Loucy (cell line): ENCODE measurements at regions not wholly inside any gene's neighbourhood (a gene's known extent, or its start where the extent isn't known, plus 50 kb on each side); places are given as distances from the start of the nearest gene placed in this dataset.

ENCODE experiments used
- H2AFZ ChIP-seq: fragments of 200-600 bp; sonication (generic); 2 replicates; pipeline ENCODE4 v1.6.0; 2016; ENCODE audit warnings: antibody characterized with exemption, mild to moderate bottlenecking, low read length, moderate library complexity
- H3F3A ChIP-seq: fragments of 200-600 bp; 2 replicates; pipeline ENCODE4 v1.6.0; 2016; ENCODE audit warnings: antibody characterized with exemption, low read depth, mild to moderate bottlenecking
- H3K27me3 ChIP-seq: fragments of 200-600 bp; sonication (generic); 2 replicates; pipeline ENCODE4 v1.6.1; 2014; ENCODE audit warnings: low read length, mild to moderate bottlenecking; ENCODE audit not compliant: insufficient read depth, poor library complexity, severe bottlenecking
- H3K36me3 ChIP-seq: fragments of 200-600 bp; sonication (generic); 2 replicates; pipeline ENCODE4 v1.6.1; 2016; ENCODE audit warnings: low read length; ENCODE audit not compliant: insufficient read depth
- H3K4me1 ChIP-seq: fragments of 200-600 bp; sonication (generic); 2 replicates; pipeline ENCODE4 v1.5.1; 2014; ENCODE audit warnings: low read length, mild to moderate bottlenecking; ENCODE audit not compliant: insufficient read depth, poor library complexity, severe bottlenecking
- H3K4me2 ChIP-seq: fragments of 200-600 bp; sonication (generic); 2 replicates; pipeline ENCODE4 v1.6.0; 2014; ENCODE audit warnings: antibody characterized with exemption, low read length, low read depth, mild to moderate bottlenecking; ENCODE audit not compliant: poor library complexity, severe bottlenecking
- H3K4me3 ChIP-seq: fragments of 200-600 bp; sonication (generic); 2 replicates; pipeline ENCODE4 v1.5.1; 2014; ENCODE audit warnings: low read length, mild to moderate bottlenecking, mixed read lengths; ENCODE audit not compliant: poor library complexity, severe bottlenecking
- H3K79me2 ChIP-seq: fragments of 200-600 bp; sonication (generic); 2 replicates; pipeline ENCODE4 v1.6.1; 2014; ENCODE audit warnings: low read length; ENCODE audit not compliant: insufficient read depth
- H3K9ac ChIP-seq: fragments of 200-600 bp; sonication (generic); 2 replicates; pipeline ENCODE4 v1.6.0; 2014; ENCODE audit warnings: mild to moderate bottlenecking, low read depth, low read length, moderate library complexity; ENCODE audit not compliant: poor library complexity, severe bottlenecking
- H3K9me2 ChIP-seq: fragments of 200-600 bp; sonication (generic); replicated peaks from 2 replicates; pipeline ENCODE4 v1.6.1; 2016; ENCODE audit warnings: low read depth, low read length, mixed read lengths
- H3K9me3 ChIP-seq: fragments of 200-600 bp; sonication (generic); 2 replicates; pipeline ENCODE4 v1.6.1; 2014; ENCODE audit warnings: mild to moderate bottlenecking, antibody characterized with exemption, low read length, low read depth; ENCODE audit not compliant: insufficient read depth
- H4K20me1 ChIP-seq: fragments of 200-600 bp; sonication (generic); 2 replicates; pipeline ENCODE4 v1.6.0; 2014; ENCODE audit warnings: antibody characterized with exemption, low read length, mild to moderate bottlenecking; ENCODE audit not compliant: insufficient read depth, poor library complexity, severe bottlenecking
- CTCF ChIP-seq: fragments of 200-600 bp; sonication (generic); conservative IDR thresholded peaks from 2 replicates; pipeline ENCODE4 v1.5.1; 2014; ENCODE audit warnings: mild to moderate bottlenecking, antibody characterized with exemption, low read length
- EZH2phosphoT487 ChIP-seq: fragments of 200-600 bp; IDR thresholded peaks from 2 replicates; pipeline ENCODE4 v1.6.1; 2018; ENCODE audit warnings: antibody characterized with exemption, mild to moderate bottlenecking, moderate library complexity, borderline replicate concordance

GRCh38 chr3:90062631-90063200, 955.3 kb downstream of the EPHA3 start:
- no peak for TF ChIP-seq EZH2phosphoT487
- no peak for TF ChIP-seq CTCF
- H3K9ac ChIP-seq, result no peak overlapping the region
- no peaks in the 10 kb centered on the region for H3K79me2 ChIP-seq
- no peaks in the 10 kb centered on the region for H3K36me3 ChIP-seq
- no peaks in the 10 kb centered on the region for H3K4me1 ChIP-seq
- no peaks in the 10 kb centered on the region for H4K20me1 ChIP-seq
- no peaks in the 10 kb centered on the region for H3K9me2 ChIP-seq
- no peak overlapping the region for H3K4me2 ChIP-seq
- no peaks in the 10 kb centered on the region for H3K27me3 ChIP-seq
- H3K9me3 ChIP-seq, result no peaks in the 10 kb centered on the region
- no peaks in the 10 kb centered on the region for H3F3A ChIP-seq
- H3K4me3 ChIP-seq, result no peak overlapping the region
- H2AFZ ChIP-seq, result no peak overlapping the region

DNA sequence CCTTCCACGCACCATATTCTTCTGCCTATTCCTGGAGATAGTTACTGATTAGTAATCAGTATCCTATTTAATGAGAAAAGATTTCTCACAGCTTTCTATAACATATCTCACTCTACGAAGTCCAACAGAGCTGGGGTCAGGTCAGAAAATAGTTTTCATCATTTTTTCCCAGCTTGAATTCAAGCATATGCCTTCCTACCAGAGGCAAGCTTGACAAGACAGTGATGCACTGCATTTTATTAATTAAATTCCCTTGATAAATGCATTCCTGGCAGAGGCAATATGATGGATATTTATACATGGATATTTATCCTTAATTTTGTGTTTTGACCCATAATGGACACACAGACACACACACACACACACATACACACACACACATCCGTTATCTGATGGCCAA, 961.4 kb downstream of the EPHA3 start:
- H3K27me3 ChIP-seq, result no peaks in the 10 kb centered on the region
- H4K20me1 ChIP-seq, result no peaks in the 10 kb centered on the region
- no peak overlapping the region for H3K9ac ChIP-seq
- no peak overlapping the region for H2AFZ ChIP-seq
- no peaks in the 10 kb centered on the region for H3K79me2 ChIP-seq
- H3K4me3 ChIP-seq, result no peak overlapping the region
- H3K9me3 ChIP-seq, result no peaks in the 10 kb centered on the region
- no peaks in the 10 kb centered on the region for H3K9me2 ChIP-seq
- H3F3A ChIP-seq, result no peaks in the 10 kb centered on the region
- no peaks in the 10 kb centered on the region for H3K36me3 ChIP-seq
- TF ChIP-seq EZH2phosphoT487, result no peak
- TF ChIP-seq CTCF, result no peak
- no peak overlapping the region for H3K4me2 ChIP-seq
- H3K4me1 ChIP-seq, result no peaks in the 10 kb centered on the region

GRCh38 chr3:90069748-90070147, 962.3 kb downstream of the EPHA3 start:
- no peaks in the 10 kb centered on the region for H3K36me3 ChIP-seq
- H3K9me3 ChIP-seq, result no peaks in the 10 kb centered on the region
- no peak overlapping the region for H3K4me2 ChIP-seq
- H4K20me1 ChIP-seq, result no peaks in the 10 kb centered on the region
- no peak overlapping the region for H3K4me3 ChIP-seq
- H3K79me2 ChIP-seq, result no peaks in the 10 kb centered on the region
- no peaks in the 10 kb centered on the region for H3K4me1 ChIP-seq
- no peak overlapping the region for H3K9ac ChIP-seq
- no peak overlapping the region for H2AFZ ChIP-seq
- TF ChIP-seq CTCF, result no peak
- no peak for TF ChIP-seq EZH2phosphoT487
- no peaks in the 10 kb centered on the region for H3K27me3 ChIP-seq
- H3K9me2 ChIP-seq, result no peaks in the 10 kb centered on the region
- no peaks in the 10 kb centered on the region for H3F3A ChIP-seq
